Activated T-cell treated with anti-CD3 and anti-CD28 coated beads, Interleukin-2, amount 50 U/mL, for 72 hours (primary cell): ENCODE measurements at regions not wholly inside any gene's neighbourhood (a gene's known extent, or its start where the extent isn't known, plus 50 kb on each side); places are given as distances from the start of the nearest gene placed in this dataset.

Experiments
- ATAC-seq, 2 donors: fragments of 150-1000 bp; cut with Tn5 transposase; replicated peaks in 1 of 2; 2 replicates each; pipeline ENCODE4 v1.10.0; 2021; ENCODE audit warnings: moderate library complexity in 2 of 2, mild to moderate bottlenecking in 1 of 2
- DNase-seq, 2 donors: peaks; one replicate each; pipeline ENCODE4 v3.0.0; 2021 to 2022; ENCODE audit warnings: mixed read lengths in 1 of 2
- H3K27ac Mint-ChIP-seq: one replicate; pipeline ENCODE4 v1.8.0; 2022; ENCODE audit warnings: mild to moderate bottlenecking, moderate library complexity, mixed read lengths
- H3K27me3 Mint-ChIP-seq: one replicate; pipeline ENCODE4 v1.8.0; 2022; ENCODE audit warnings: low read depth, mixed read lengths
- H3K36me3 Mint-ChIP-seq, 2 donors: one replicate each; pipeline ENCODE4 v1.8.0; 2022; ENCODE audit warnings: mixed read lengths in 2 of 2, mild to moderate bottlenecking in 1 of 2; ENCODE audit not compliant: insufficient read depth in 2 of 2
- H3K4me1 Mint-ChIP-seq: one replicate; pipeline ENCODE4 v1.8.0; 2022; ENCODE audit warnings: low read depth, mixed read lengths
- H3K4me3 Mint-ChIP-seq, 2 donors: one replicate each; pipeline ENCODE4 v1.8.0; 2022; ENCODE audit warnings: mild to moderate bottlenecking in 2 of 2, mixed read lengths in 2 of 2, moderate library complexity in 2 of 2
- H3K9me3 Mint-ChIP-seq, 2 donors: one replicate each; pipeline ENCODE4 v1.8.0; 2022; ENCODE audit warnings: mixed read lengths in 2 of 2

GRCh38 chr10:53005612-53006345 is 233.2 kb upstream of the MBL2 start:
- no peak overlapping the region for H3K27ac Mint-ChIP-seq
- H3K4me3 Mint-ChIP-seq = no peak overlapping the region
- H3K36me3 Mint-ChIP-seq = no peaks in the 10 kb centered on the region
- peaks cover under 1 to 5% of the 10 kb centered on the region in 2 donors for H3K9me3 Mint-ChIP-seq
- no peaks in the 10 kb centered on the region for H3K27me3 Mint-ChIP-seq
- H3K4me1 Mint-ChIP-seq = no peaks in the 10 kb centered on the region
- no peak for DNase-seq
- ATAC-seq = no peak

GRCh38 chr10:53003094-53003493 is 230.5 kb upstream of the MBL2 start:
- H3K36me3 Mint-ChIP-seq = no peaks in the 10 kb centered on the region
- H3K27me3 Mint-ChIP-seq = no peaks in the 10 kb centered on the region
- no peak overlapping the region for H3K27ac Mint-ChIP-seq
- ATAC-seq (no peak), DNase-seq (no peak)
- H3K4me1 Mint-ChIP-seq = no peaks in the 10 kb centered on the region
- H3K9me3 Mint-ChIP-seq = peaks cover 1 to 5% of the 10 kb centered on the region in 2 donors
- H3K4me3 Mint-ChIP-seq = no peak overlapping the region

GRCh38 chr10:52999681-53000080 is 227.1 kb upstream of the MBL2 start:
- Mint-ChIP-seq H3K27me3 (no peaks in the 10 kb centered on the region), H3K36me3 (no peaks in the 10 kb centered on the region), H3K4me3 (no peak overlapping the region), H3K9me3 (peaks cover 3 to 8% of the 10 kb centered on the region in 2 donors), H3K4me1 (no peaks in the 10 kb centered on the region), H3K27ac (no peak overlapping the region)
- ATAC-seq (no peak), DNase-seq (no peak)

- no peak overlapping the region for H3K4me3 Mint-ChIP-seq
- H3K27ac Mint-ChIP-seq = no peak overlapping the region
- ATAC-seq (no peak), DNase-seq (no peak)
- peaks cover 3 to 8% of the 10 kb centered on the region in 2 donors for H3K9me3 Mint-ChIP-seq
- H3K27me3 Mint-ChIP-seq = no peaks in the 10 kb centered on the region
- no peaks in the 10 kb centered on the region for H3K4me1 Mint-ChIP-seq
- no peaks in the 10 kb centered on the region for H3K36me3 Mint-ChIP-seq
These were observed 226.7 kb upstream of the MBL2 start for GRCh38 chr10:52999258-52999657.

- peaks cover 7% of the 10 kb centered on the region in 2 donors for H3K9me3 Mint-ChIP-seq
- no peak overlapping the region for H3K27ac Mint-ChIP-seq
- H3K27me3 Mint-ChIP-seq = no peaks in the 10 kb centered on the region
- no peak for DNase-seq
- no peak overlapping the region for H3K4me3 Mint-ChIP-seq
- H3K36me3 Mint-ChIP-seq = no peaks in the 10 kb centered on the region
- no peak for ATAC-seq
- no peaks in the 10 kb centered on the region for H3K4me1 Mint-ChIP-seq
These were observed 224.4 kb upstream of the MBL2 start for GRCh38 chr10:52997007-52997406.

- no peak overlapping the region for H3K4me3 Mint-ChIP-seq
- no peak for ATAC-seq
These were observed 221.8 kb upstream of the MBL2 start for GRCh38 chr10:52994370-52994769.

GRCh38 chr10:52993109-52993508 is 220.5 kb upstream of the MBL2 start:
- H3K36me3 Mint-ChIP-seq = no peaks in the 10 kb centered on the region
- peak overlapping the region; percentile 83 for H3K27ac Mint-ChIP-seq
- no peaks in the 10 kb centered on the region for H3K27me3 Mint-ChIP-seq
- no peak for DNase-seq
- no peak for ATAC-seq
- H3K9me3 Mint-ChIP-seq = peaks cover 7 to 8% of the 10 kb centered on the region in 2 donors
- no peak overlapping the region for H3K4me3 Mint-ChIP-seq
- no peaks in the 10 kb centered on the region for H3K4me1 Mint-ChIP-seq

More at GRCh38 chr10:52994370-52994769, 221.8 kb upstream of the MBL2 start:
- H3K4me1 Mint-ChIP-seq = no peaks in the 10 kb centered on the region
- no peaks in the 10 kb centered on the region for H3K36me3 Mint-ChIP-seq
- DNase-seq = no peak
- no peaks in the 10 kb centered on the region for H3K27me3 Mint-ChIP-seq
- H3K27ac Mint-ChIP-seq = no peak overlapping the region
- peaks cover 7% of the 10 kb centered on the region in 2 donors for H3K9me3 Mint-ChIP-seq

GRCh38 chr10:52992567-52992966 is 220.0 kb upstream of the MBL2 start:
- H3K9me3 Mint-ChIP-seq = peaks cover 7 to 8% of the 10 kb centered on the region in 2 donors
- ATAC-seq (no peak), DNase-seq (no peak)
- H3K27ac Mint-ChIP-seq = no peak overlapping the region
- H3K27me3 Mint-ChIP-seq = no peaks in the 10 kb centered on the region
- H3K4me1 Mint-ChIP-seq = no peaks in the 10 kb centered on the region
- H3K36me3 Mint-ChIP-seq = no peaks in the 10 kb centered on the region
- no peak overlapping the region for H3K4me3 Mint-ChIP-seq

- ATAC-seq = no peak
These were observed 216.3 kb upstream of the MBL2 start for GRCh38 chr10:52988923-52989322.

GRCh38 chr10:52986125-52986524 is 213.5 kb upstream of the MBL2 start:
- DNase-seq = no peak
- no peak overlapping the region for H3K27ac Mint-ChIP-seq
- H3K27me3 Mint-ChIP-seq = no peaks in the 10 kb centered on the region
- H3K36me3 Mint-ChIP-seq = no peaks in the 10 kb centered on the region
- H3K9me3 Mint-ChIP-seq = peaks cover 1 to 3% of the 10 kb centered on the region in 2 donors
- no peak overlapping the region for H3K4me3 Mint-ChIP-seq
- no peaks in the 10 kb centered on the region for H3K4me1 Mint-ChIP-seq
- ATAC-seq = no peak

More at GRCh38 chr10:52988923-52989322, 216.3 kb upstream of the MBL2 start:
- no peak for DNase-seq
- Mint-ChIP-seq H3K27ac (no peak overlapping the region), H3K27me3 (no peaks in the 10 kb centered on the region), H3K9me3 (peaks cover 5% of the 10 kb centered on the region in 2 donors), H3K4me1 (no peaks in the 10 kb centered on the region), H3K36me3 (no peaks in the 10 kb centered on the region), H3K4me3 (no peak overlapping the region)

- no peak overlapping the region for H3K4me3 Mint-ChIP-seq
- H3K36me3 Mint-ChIP-seq = no peaks in the 10 kb centered on the region
- peaks cover 1 to 3% of the 10 kb centered on the region in 2 donors for H3K9me3 Mint-ChIP-seq
- no peaks in the 10 kb centered on the region for H3K27me3 Mint-ChIP-seq
- DNase-seq = no peak
- no peaks in the 10 kb centered on the region for H3K4me1 Mint-ChIP-seq
- no peak for ATAC-seq
- H3K27ac Mint-ChIP-seq = no peak overlapping the region
These were observed 211.6 kb upstream of the MBL2 start for GRCh38 chr10:52984169-52984568.

- Mint-ChIP-seq H3K9me3 (peaks cover 1 to 7% of the 10 kb centered on the region in 2 donors), H3K4me1 (no peaks in the 10 kb centered on the region), H3K27ac (no peak overlapping the region), H3K4me3 (no peak overlapping the region), H3K27me3 (no peaks in the 10 kb centered on the region), H3K36me3 (no peaks in the 10 kb centered on the region)
- DNase-seq (no peak), ATAC-seq (no peak)
These were observed 206.9 kb upstream of the MBL2 start for GRCh38 chr10:52979295-52979990.

GRCh38 chr10:52977581-52977980 is 205.0 kb upstream of the MBL2 start:
- ATAC-seq = no peak
- Mint-ChIP-seq H3K27me3 (no peaks in the 10 kb centered on the region), H3K4me1 (no peaks in the 10 kb centered on the region), H3K36me3 (no peaks in the 10 kb centered on the region), H3K27ac (no peak overlapping the region), H3K9me3 (peaks cover 0 to 8% of the 10 kb centered on the region in 2 donors), H3K4me3 (no peak overlapping the region)
- no peak for DNase-seq
